ENCODE measurements at regions not wholly inside any gene's neighbourhood (a gene's known extent, or its start where the extent isn't known, plus 50 kb on each side); places are given as distances from the start of the nearest gene placed in this dataset.
"Not testable (repeated sequence)": the region's sequence is repeated elsewhere in the genome, so short reads cannot be mapped to it uniquely, and the experiment has no call there.

DNA sequence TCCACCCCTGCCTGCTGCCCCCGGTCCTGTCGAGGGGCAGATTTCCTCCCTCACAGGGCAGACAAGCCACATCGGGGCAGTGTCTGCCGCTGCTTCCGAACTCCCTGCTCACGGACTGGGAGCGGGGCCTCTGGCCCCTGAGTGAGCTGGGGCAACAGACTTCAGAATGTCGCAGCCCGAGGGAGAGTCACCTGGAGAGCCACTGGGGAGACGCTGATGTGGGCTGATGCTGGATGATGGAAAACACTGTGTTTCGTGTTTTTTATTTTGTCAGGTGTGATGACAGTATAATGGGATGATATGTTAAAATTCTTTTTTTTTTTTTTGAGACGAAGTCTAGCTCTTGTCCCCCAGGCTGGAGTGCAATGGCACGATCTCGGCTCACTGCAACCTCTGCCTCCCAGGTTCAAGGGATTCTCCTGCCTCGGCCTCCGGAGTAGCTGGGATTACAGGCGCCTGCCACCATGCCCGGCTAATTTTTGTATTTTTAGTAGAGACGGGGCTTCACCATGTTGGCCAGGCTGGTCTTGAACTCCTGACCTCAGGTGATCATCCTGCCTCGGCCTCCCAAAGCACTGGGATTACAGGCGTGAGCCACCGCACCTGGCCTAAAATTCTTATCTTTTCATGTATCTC is 52.1 kb upstream of the SEPTIN5 start:
- DNase-seq (ENCODE audit: low spot score), result not testable (repeated sequence)

DNA sequence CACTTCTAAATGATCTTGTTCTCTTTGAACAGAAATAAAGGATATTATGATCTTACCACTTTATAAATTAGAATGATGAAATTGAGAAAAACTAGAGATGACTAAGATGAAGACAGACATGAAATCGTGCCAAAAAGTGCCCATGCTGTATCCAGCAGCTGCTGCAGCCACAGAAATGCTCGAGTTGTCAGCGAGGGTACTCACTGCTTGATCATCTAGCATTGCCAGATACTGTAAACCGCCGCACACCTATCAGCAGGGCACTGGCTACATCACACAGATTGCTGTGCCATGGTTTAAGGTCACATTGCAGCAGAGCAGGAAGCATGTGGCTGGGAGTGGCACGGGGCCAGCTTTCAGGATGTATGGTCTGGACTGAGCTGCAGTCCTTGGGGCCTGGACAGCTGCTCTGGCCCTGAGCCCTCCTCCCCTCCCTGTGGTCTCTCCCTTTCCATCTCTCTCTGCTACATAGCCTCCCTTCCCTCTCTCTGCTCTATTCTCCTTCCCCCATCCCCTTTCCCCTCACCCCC is 51.0 kb upstream of the SEPTIN5 start:
- peak; percentile 3 for DNase-seq (ENCODE audit: low spot score)

DNA sequence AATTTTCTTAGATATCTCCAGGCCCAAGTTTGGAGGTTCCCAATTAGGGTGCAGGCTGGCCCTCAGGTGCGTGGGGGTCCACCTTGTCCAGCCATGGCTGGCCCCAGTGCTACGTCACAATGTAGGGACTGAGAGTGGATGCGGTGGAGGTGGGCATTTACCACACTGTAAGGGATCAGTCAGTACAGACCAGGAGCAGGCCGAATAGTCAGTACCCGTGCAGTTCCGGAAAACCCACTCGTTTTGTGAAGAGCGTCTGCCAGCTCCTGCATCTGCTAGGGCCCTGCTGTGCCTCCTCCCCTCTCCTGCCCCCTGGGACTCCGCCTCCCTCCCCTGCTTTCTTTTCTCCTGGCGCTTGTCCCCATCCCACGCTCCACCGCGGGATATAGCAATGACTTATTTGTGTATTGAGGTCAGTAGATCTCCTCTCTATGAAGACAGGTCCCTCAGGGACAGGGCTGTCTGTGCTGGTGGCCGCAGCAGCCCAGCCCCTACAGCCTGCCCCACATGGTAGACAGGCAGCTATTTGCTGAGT is 50.4 kb upstream of the SEPTIN5 start:
- no peak for DNase-seq (ENCODE audit: low spot score)

DNA sequence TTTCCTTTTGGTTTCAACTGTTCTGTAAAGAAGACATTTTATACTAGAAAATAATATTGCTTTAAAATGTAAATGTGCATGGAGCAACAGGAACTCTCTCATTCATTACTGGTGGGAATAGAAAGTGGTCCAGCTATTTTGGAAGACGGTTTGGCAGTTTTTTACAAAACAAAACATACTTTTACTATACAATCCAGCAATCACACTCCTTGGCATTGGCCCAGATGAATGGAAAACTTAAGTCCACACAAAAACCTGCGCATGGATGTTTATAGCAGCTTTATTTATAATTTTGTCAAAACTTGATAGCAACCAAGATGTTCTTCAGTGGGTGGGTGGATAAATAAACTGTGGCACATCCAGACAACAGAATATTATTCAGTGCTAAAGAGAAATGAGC is 49.9 kb upstream of the SEPTIN5 start:
- no peak for DNase-seq (ENCODE audit: low spot score)

Measured in LoVo (cell line).